Cardiac septum (tissue), 1 donor: ENCODE measurements at regions not wholly inside any gene's neighbourhood (a gene's known extent, or its start where the extent isn't known, plus 50 kb on each side); places are given as distances from the start of the nearest gene placed in this dataset.
"Not testable (repeated sequence)": the region's sequence is repeated elsewhere in the genome, so short reads cannot be mapped to it uniquely, and the experiment has no call there.

Experiments
- DNase-seq: peaks from one replicate; pipeline ENCODE4 v3.0.0-alpha.2; 2020; ENCODE audit warnings: low spot score
- intact Hi-C: fragments of 100-400 bp; cut with DNase I; formaldehyde crosslinking; loops from one replicate; pipeline ENCODE4 v1.14.0; 2022
- donor health status: DM: no; HTN: no; CAD: no.

- intact Hi-C loops = no loop called here
These were observed 1581.7 kb downstream of the EFNA5 start for GRCh38 chr5:106089073-106089472.

GRCh38 chr5:106088462-106088861 lies 1582.3 kb downstream of the EFNA5 start:
- no peak for DNase-seq
- intact Hi-C loops = no loop called here

More at GRCh38 chr5:106089073-106089472, 1581.7 kb downstream of the EFNA5 start:
- DNase-seq = no peak

GRCh38 chr5:106086352-106086751 lies 1584.4 kb downstream of the EFNA5 start:
- no peak for DNase-seq
- intact Hi-C loops = no loop called here

- DNase-seq = no peak
These were observed 1585.2 kb downstream of the EFNA5 start for GRCh38 chr5:106085556-106085955.

GRCh38 chr5:106085136-106085535 lies 1585.6 kb downstream of the EFNA5 start:
- DNase-seq = no peak
- intact Hi-C loops = no loop called here

More at GRCh38 chr5:106085556-106085955, 1585.2 kb downstream of the EFNA5 start:
- intact Hi-C loops = no loop called here

- intact Hi-C loops = no loop called here
- no peak for DNase-seq
These were observed 1590.2 kb downstream of the EFNA5 start for GRCh38 chr5:106080535-106080934.

- no peak for DNase-seq
- intact Hi-C loops = no loop called here
These were observed 1594.1 kb downstream of the EFNA5 start for GRCh38 chr5:106076655-106077054.

- intact Hi-C loops = no loop called here
- DNase-seq = no peak
These were observed 1598.5 kb downstream of the EFNA5 start for GRCh38 chr5:106072208-106072607.

- intact Hi-C loops = no loop called here
- DNase-seq = no peak
These were observed 1623.4 kb downstream of the EFNA5 start for GRCh38 chr5:106047341-106047740.

- intact Hi-C loops, DNase-seq: not testable (repeated sequence)
These were observed 1638.7 kb downstream of the EFNA5 start for GRCh38 chr5:106032069-106032468.

GRCh38 chr5:106028314-106028713 lies 1642.4 kb downstream of the EFNA5 start:
- intact Hi-C loops = no loop called here
- no peak for DNase-seq

- intact Hi-C loops = no loop called here
- DNase-seq = no peak
These were observed 1649.8 kb downstream of the EFNA5 start for GRCh38 chr5:106020894-106021293.

GRCh38 chr5:106019261-106019660 lies 1651.5 kb downstream of the EFNA5 start:
- intact Hi-C loops = no loop called here
- no peak for DNase-seq

- intact Hi-C loops = no loop called here
- no peak for DNase-seq
These were observed 1653.4 kb downstream of the EFNA5 start for GRCh38 chr5:106017243-106017857.

GRCh38 chr5:106014262-106014661 lies 1656.5 kb downstream of the EFNA5 start:
- intact Hi-C loops = no loop called here
- DNase-seq = no peak

- no peak for DNase-seq
- intact Hi-C loops = no loop called here
These were observed 1664.5 kb downstream of the EFNA5 start for GRCh38 chr5:106006242-106006641.

GRCh38 chr5:105998991-105999390 lies 1671.7 kb downstream of the EFNA5 start:
- DNase-seq, intact Hi-C loops: not testable (repeated sequence)

GRCh38 chr5:105993027-105993426 lies 1677.7 kb downstream of the EFNA5 start:
- DNase-seq = no peak
- intact Hi-C loops = no loop called here

GRCh38 chr5:105982526-105982925 lies 1688.2 kb downstream of the EFNA5 start:
- intact Hi-C loops = no loop called here
- DNase-seq = no peak

- intact Hi-C loops = no loop called here
These were observed 1692.7 kb downstream of the EFNA5 start for GRCh38 chr5:105978011-105978410.

GRCh38 chr5:105977163-105977562 lies 1693.6 kb downstream of the EFNA5 start:
- no peak for DNase-seq
- intact Hi-C loops = no loop called here

More at GRCh38 chr5:105978011-105978410, 1692.7 kb downstream of the EFNA5 start:
- no peak for DNase-seq

- intact Hi-C loops = no loop called here
- no peak for DNase-seq
These were observed 1699.8 kb downstream of the EFNA5 start for GRCh38 chr5:105970919-105971318.
